ENCODE measurements at regions not wholly inside any gene's neighbourhood (a gene's known extent, or its start where the extent isn't known, plus 50 kb on each side); places are given as distances from the start of the nearest gene placed in this dataset.

DNA sequence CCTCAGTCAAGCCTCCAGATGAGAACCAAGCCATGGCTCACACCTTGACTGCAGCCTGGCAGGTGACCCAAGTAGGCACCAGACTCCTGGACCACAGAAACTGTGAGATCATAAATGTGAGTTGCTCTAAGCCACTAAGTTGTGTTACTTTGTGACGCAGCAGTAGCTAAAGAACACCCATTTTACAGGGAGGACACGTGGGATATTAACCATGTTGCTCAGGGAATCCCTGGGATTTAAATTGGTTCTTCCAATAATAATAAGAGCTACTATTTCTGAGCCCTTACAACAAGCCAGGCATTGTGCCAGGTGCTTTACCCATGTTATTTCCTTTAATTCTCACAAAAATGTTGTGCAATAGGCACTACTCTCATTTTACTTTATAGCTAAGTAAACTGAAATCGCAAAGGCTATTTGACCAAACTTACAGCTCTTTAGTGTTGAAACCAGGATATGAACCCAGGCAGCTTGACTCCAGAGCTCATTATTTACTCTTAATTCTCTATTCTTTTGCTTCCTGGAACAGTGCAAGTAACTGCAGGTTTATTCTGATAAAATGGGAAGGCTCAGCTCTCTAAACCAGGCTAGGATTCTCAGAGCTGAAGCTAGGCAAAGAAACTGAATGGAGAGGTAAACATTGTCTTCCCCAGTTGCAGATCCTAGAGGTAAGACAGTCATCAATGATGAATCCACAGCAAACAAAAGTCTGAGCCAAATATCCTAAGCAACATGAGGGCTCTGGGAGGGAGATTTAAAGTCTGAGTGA lies 294.4 kb downstream of the KBTBD8 start:
- Histone ChIP-seq H3K9me3 (no peaks in the 10 kb centered on the region), H3K27me3 (no peaks in the 10 kb centered on the region), H3K4me1 (peaks cover 13% of the 10 kb centered on the region), H3K4me3 (no peak overlapping the region), H3K36me3 (no peaks in the 10 kb centered on the region), H3K27ac (no peak overlapping the region)
- TF ChIP-seq, protein P1, sequence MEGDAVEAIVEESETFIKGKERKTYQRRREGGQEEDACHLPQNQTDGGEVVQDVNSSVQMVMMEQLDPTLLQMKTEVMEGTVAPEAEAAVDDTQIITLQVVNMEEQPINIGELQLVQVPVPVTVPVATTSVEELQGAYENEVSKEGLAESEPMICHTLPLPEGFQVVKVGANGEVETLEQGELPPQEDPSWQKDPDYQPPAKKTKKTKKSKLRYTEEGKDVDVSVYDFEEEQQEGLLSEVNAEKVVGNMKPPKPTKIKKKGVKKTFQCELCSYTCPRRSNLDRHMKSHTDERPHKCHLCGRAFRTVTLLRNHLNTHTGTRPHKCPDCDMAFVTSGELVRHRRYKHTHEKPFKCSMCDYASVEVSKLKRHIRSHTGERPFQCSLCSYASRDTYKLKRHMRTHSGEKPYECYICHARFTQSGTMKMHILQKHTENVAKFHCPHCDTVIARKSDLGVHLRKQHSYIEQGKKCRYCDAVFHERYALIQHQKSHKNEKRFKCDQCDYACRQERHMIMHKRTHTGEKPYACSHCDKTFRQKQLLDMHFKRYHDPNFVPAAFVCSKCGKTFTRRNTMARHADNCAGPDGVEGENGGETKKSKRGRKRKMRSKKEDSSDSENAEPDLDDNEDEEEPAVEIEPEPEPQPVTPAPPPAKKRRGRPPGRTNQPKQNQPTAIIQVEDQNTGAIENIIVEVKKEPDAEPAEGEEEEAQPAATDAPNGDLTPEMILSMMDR (IDR thresholded peaks at IDR 0.05) = no peak
- ATAC-seq (peak; percentile 53), DNase-seq (no peak)
- intact Hi-C loops (cut with DNase I) = no loop called here

DNA sequence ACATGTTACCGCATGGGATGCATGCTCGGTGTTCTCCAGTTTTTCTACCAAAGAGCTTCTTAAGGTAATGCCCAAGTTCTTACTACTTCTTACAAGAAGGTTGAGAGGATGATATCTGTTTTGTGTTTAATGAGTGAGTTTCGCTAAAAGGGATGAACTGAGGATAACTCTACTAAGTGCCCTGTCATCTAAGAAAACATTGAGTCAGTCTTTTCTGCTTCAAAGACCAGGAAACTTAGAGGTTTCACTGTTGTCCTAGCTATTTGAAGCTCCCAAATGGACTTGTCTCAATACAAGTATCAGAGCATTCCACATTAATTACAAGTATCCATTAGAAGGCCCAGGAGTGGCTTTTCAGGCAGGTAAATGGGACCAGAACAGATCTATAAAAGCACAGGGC lies 296.2 kb downstream of the KBTBD8 start:
- no peak for ATAC-seq
- Histone ChIP-seq H3K9me3 (no peaks in the 10 kb centered on the region), H3K27me3 (no peaks in the 10 kb centered on the region), H3K4me3 (no peak overlapping the region), H3K27ac (no peak overlapping the region), H3K4me1 (peaks cover 13% of the 10 kb centered on the region), H3K36me3 (no peaks in the 10 kb centered on the region)
- intact Hi-C loops (cut with DNase I) = no loop called here
- TF ChIP-seq, protein P1 (IDR thresholded peaks at IDR 0.05) = no peak
- no peak for DNase-seq

DNA sequence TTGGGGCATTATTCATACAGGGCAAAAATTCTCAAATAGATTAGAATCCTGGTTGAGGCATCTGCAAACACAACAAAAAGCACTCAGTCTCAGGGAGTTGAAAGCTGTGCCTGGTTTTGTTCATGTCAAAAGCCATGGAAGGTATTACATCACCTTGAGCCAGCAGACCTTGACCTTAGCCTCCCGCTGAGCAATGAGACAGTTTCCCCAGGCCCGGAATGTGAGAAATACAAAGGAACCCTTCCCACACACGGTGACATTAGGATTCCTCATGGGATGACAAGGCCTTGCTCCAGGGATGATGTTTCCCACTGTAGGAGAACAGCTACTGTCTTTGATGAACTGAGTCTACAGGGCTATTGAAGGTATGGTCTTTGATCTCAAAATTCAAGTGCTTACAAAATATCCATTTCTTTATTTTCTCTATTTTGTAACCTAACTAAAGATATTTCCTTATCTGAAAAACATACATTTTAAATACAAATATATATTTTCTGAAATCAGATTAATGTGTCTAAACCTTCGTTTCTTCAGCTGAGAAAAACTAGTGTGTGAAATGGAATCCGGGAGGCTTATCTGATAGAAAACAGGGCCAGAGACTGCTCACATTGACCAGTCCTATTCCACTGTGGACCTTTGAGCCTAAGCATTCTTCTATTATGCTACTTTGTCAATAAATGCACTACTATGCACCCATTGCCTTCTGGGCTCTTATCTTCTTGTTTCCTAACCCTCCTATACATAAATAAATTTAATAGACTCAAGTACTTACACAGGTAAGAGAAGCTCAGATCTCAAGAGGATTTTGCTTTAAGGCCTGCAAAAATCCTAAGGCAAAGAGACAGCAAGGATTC lies 298.2 kb downstream of the KBTBD8 start:
- no peak overlapping the region for H3K4me3 ChIP-seq
- DNase-seq = no peak
- intact Hi-C loops (cut with DNase I) = no loop called here

DNA sequence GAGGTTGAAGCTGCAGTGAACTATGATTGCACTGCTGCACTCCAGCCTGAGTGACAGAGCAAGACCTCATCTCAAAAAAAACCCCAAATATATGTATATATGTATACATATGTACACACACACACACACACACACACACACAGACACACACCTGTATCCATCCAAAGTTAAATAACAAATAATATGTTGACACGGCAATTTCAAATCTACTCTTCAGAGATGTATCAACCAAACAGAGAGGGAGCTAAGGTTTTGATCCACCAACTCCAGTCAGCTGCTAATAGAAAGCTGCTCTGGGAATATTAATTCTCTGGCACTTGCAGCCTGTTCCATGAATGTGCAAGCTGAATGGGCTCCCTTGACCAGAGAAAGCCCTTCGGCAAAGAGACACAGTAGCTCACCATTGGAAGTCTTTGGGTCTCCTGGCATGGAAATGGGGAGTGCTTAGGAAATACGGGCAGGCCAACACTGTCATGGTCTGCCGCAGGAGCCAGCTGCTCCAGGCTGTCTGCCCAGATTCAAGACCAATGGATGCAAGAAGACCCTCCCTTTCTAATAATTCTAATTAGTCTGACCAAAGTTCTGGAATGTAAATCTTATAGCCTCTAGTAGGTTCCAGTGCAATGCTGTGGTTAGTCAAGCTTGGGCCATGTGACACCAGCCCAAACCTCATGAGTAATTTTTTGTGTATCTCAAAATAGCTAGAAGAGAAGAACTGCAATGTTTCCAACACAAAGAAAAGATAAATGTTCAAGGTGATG lies 299.8 kb downstream of the KBTBD8 start:
- H3K9me3 ChIP-seq = no peaks in the 10 kb centered on the region
- DNase-seq (no peak), ATAC-seq (no peak)
- intact Hi-C loops (cut with DNase I) = no loop called here
- TF ChIP-seq, protein P1 (IDR thresholded peaks at IDR 0.05) = no peak
- no peaks in the 10 kb centered on the region for H3K27me3 ChIP-seq
- H3K36me3 ChIP-seq = no peaks in the 10 kb centered on the region
- H3K27ac ChIP-seq = no peak overlapping the region
- no peak overlapping the region for H3K4me3 ChIP-seq
- H3K4me1 ChIP-seq = peaks cover 3% of the 10 kb centered on the region

More for the DNA sequence above, 298.2 kb downstream of the KBTBD8 start:
- no peaks in the 10 kb centered on the region for H3K9me3 ChIP-seq
- H3K27me3 ChIP-seq = no peaks in the 10 kb centered on the region
- ATAC-seq = no peak
- TF ChIP-seq, protein P1 (IDR thresholded peaks at IDR 0.05) = no peak
- H3K27ac ChIP-seq = no peak overlapping the region
- H3K4me1 ChIP-seq = peaks cover 10% of the 10 kb centered on the region
- H3K36me3 ChIP-seq = no peaks in the 10 kb centered on the region

DNA sequence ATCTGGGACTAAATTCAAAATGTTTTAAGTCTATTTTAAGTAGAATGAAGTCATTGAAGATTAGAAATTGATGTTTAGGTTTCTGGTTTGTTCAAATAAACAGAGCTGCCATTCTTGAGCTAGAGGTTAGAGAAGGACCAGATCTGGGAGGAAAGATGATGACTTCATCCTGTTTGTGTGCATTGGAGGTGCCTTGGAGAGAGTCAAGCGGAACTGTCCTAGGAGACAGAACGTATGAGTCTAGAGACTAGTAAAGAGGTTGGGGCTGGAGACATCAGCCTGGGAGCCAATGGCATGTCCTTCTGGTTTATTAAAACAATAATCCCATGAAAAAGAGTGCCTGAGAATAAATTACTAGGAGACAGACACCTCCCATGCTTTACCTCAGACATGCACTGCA lies 303.4 kb downstream of the KBTBD8 start:
- H3K4me1 ChIP-seq = no peaks in the 10 kb centered on the region
- H3K27ac ChIP-seq = no peak overlapping the region
- no peaks in the 10 kb centered on the region for H3K9me3 ChIP-seq
- no peak for DNase-seq
- H3K27me3 ChIP-seq = no peaks in the 10 kb centered on the region
- H3K4me3 ChIP-seq = no peak overlapping the region
- TF ChIP-seq, protein P1 (IDR thresholded peaks at IDR 0.05) = no peak
- ATAC-seq = no peak
- H3K36me3 ChIP-seq = no peaks in the 10 kb centered on the region
- intact Hi-C loops (cut with DNase I) = no loop called here

All from upper lobe of right lung (tissue), 1 donor.